Breast epithelium (tissue), 3 donors: ENCODE measurements at regions not wholly inside any gene's neighbourhood (a gene's known extent, or its start where the extent isn't known, plus 50 kb on each side); places are given as distances from the start of the nearest gene placed in this dataset.

Source experiments
- POLR2A ChIP-seq: fragments of 450-650 bp; IDR thresholded peaks from one replicate; pipeline ENCODE4 v1.6.1; 2016; ENCODE audit warnings: antibody characterized with exemption, mild to moderate bottlenecking, moderate library complexity
- POLR2AphosphoS5 ChIP-seq, 3 donors: sonication (generic); formaldehyde crosslinking; IDR thresholded peaks; one replicate each; pipeline ENCODE4 v1.6.1; 2017; ENCODE audit warnings: antibody characterized with exemption in 3 of 3
- TF ChIP-seq, protein P1 (sequence below), 3 donors: fragments of 450-650 bp; IDR thresholded peaks; one replicate each; pipeline ENCODE4 v1.5.1; 2016 to 2017; ENCODE audit warnings: antibody characterized with exemption in 3 of 3, mild to moderate bottlenecking in 3 of 3, moderate library complexity in 3 of 3

- TF ChIP-seq, protein P1, sequence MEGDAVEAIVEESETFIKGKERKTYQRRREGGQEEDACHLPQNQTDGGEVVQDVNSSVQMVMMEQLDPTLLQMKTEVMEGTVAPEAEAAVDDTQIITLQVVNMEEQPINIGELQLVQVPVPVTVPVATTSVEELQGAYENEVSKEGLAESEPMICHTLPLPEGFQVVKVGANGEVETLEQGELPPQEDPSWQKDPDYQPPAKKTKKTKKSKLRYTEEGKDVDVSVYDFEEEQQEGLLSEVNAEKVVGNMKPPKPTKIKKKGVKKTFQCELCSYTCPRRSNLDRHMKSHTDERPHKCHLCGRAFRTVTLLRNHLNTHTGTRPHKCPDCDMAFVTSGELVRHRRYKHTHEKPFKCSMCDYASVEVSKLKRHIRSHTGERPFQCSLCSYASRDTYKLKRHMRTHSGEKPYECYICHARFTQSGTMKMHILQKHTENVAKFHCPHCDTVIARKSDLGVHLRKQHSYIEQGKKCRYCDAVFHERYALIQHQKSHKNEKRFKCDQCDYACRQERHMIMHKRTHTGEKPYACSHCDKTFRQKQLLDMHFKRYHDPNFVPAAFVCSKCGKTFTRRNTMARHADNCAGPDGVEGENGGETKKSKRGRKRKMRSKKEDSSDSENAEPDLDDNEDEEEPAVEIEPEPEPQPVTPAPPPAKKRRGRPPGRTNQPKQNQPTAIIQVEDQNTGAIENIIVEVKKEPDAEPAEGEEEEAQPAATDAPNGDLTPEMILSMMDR (IDR thresholded peaks at IDR 0.05) = no peak
- TF ChIP-seq POLR2AphosphoS5 (IDR thresholded peaks at IDR 0.05) = no peak
- no peak for TF ChIP-seq POLR2A
These were observed 234.3 kb upstream of the IGFBP3 start for GRCh38 chr7:46155367-46155766.
